ENCODE measurements at regions not wholly inside any gene's neighbourhood (a gene's known extent, or its start where the extent isn't known, plus 50 kb on each side); places are given as distances from the start of the nearest gene placed in this dataset.

DNA sequence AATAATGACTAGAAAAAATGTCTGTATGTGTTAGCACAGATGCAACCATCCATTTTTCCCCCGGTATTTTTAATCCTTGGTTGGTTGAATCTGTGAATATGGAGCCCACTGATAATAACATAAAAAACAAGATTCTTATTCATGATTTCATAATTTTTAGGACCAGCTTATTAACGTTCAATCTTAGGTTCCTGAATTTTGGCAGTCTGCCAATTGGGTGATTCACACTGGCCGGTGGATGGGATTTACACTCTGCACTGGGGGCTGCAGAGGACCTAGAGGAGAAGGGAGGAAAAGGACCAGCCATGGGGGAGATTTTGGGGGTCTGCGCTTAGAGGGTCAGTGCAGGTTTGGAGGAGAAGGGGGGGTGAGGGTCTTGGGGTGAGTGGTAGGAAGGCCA is 327.9 kb downstream of the ACTR3B start:
- DNase-seq: no peak
- Histone ChIP-seq H3K27ac (ENCODE audit: low read depth, low read length) (no peak overlapping the region), H3K9me3 (ENCODE audit: control insufficient read depth in 1 of 2, low read length in 2 of 2) (no peaks in the 10 kb centered on the region), H3K4me1 (ENCODE audit: insufficient read depth, low read length) (no peaks in the 10 kb centered on the region), H3K27me3 (ENCODE audit: insufficient read depth, low read length) (no peaks in the 10 kb centered on the region), H3K36me3 (ENCODE audit: insufficient read depth, low read length) (no peaks in the 10 kb centered on the region), H3K4me3 (ENCODE audit: low read length in 2 of 2) (no peak overlapping the region)
- intact Hi-C loops (cut with micrococcal nuclease): no loop called here
- no peaks in the 10 kb centered on the region for H3K9me3 Mint-ChIP-seq
- peaks cover 0 to 1% of the 10 kb centered on the region in 2 donors for H3K27me3 Mint-ChIP-seq
- CTCF ChIA-PET (ENCODE audit: partially characterized antibody): no interaction called here
- no peaks in the 10 kb centered on the region for H3K36me3 Mint-ChIP-seq
- H3K27ac Mint-ChIP-seq: peak overlapping the region in 1 of 7 donors; percentile 11
- no peak overlapping the region for H3K4me3 Mint-ChIP-seq
- H3K4me1 Mint-ChIP-seq: no peaks in the 10 kb centered on the region
- POLR2A ChIA-PET (ENCODE audit: partially characterized antibody): interaction anchor here (0.7 kb wide), 1 partner anchor 450 kb away, joined by 3 read pairs; no protein-coding TSS in a partner anchor

DNA sequence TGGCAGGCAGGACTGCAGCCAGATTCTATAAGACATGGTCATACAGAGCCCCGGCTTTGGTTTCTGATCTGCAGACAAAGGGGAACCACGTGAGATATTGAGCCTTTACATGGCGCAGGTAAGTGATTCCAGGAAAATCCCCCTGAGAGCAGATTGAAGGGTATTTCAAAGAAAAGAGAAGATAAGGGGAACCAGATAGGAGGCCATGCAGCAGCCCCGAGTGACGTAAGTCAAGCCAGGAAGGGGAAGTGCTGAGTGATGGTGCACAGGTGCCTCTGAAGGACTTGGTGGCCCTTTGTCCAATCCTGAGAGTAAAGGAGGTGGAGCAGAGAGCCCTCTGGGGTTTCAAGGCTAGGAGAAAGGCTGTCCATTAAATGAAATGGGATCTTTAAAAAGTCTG is 329.0 kb downstream of the ACTR3B start:
- Mint-ChIP-seq H3K27me3 (peaks cover 0 to 1% of the 10 kb centered on the region in 2 donors), H3K27ac (no peak overlapping the region), H3K36me3 (no peaks in the 10 kb centered on the region), H3K4me1 (no peaks in the 10 kb centered on the region), H3K4me3 (no peak overlapping the region), H3K9me3 (peaks cover 0 to 2% (median 0%) of the 10 kb centered on the region in 8 donors)
- DNase-seq: no peak
- intact Hi-C loops (cut with micrococcal nuclease): no loop called here
- Histone ChIP-seq H3K27me3 (ENCODE audit: insufficient read depth, low read length) (no peaks in the 10 kb centered on the region), H3K36me3 (ENCODE audit: insufficient read depth, low read length) (no peaks in the 10 kb centered on the region), H3K9me3 (ENCODE audit: control insufficient read depth in 1 of 2, low read length in 2 of 2) (no peaks in the 10 kb centered on the region), H3K4me3 (ENCODE audit: low read length in 2 of 2) (no peak overlapping the region), H3K4me1 (ENCODE audit: insufficient read depth, low read length) (no peaks in the 10 kb centered on the region), H3K27ac (ENCODE audit: low read depth, low read length) (no peak overlapping the region)
- ChIA-PET CTCF (ENCODE audit: partially characterized antibody) (no interaction called here), POLR2A (ENCODE audit: partially characterized antibody) (no interaction called here)

DNA sequence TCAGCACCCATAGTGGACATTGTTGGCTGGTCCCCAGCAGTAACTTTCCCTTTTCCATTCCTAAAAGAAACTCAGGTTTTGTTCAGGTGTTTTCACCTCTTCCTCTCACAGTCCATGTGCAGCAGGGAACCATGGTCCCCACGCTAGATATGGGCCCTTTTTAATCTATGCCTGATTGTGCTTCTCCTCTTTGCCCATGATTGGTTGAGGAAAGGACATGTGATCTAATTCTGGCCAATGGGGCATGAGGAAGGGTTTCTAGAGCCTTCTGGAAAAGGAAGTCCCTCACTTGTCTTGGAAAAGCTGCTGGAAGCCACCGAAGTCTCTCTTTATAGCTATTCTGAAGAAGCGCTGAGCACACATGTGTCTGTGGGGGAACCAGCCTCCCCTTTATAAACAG is 330.7 kb downstream of the ACTR3B start:
- Mint-ChIP-seq H3K4me3 (no peak overlapping the region), H3K27me3 (peaks cover 0 to 1% of the 10 kb centered on the region in 2 donors), H3K9me3 (peaks cover 0 to 6% (median 2%) of the 10 kb centered on the region in 8 donors), H3K4me1 (no peaks in the 10 kb centered on the region), H3K27ac (no peak overlapping the region), H3K36me3 (no peaks in the 10 kb centered on the region)
- Histone ChIP-seq H3K9me3 (ENCODE audit: control insufficient read depth in 1 of 2, low read length in 2 of 2) (no peaks in the 10 kb centered on the region), H3K36me3 (ENCODE audit: insufficient read depth, low read length) (no peaks in the 10 kb centered on the region), H3K4me3 (ENCODE audit: low read length in 2 of 2) (no peak overlapping the region), H3K4me1 (ENCODE audit: insufficient read depth, low read length) (no peaks in the 10 kb centered on the region), H3K27ac (ENCODE audit: low read depth, low read length) (no peak overlapping the region), H3K27me3 (ENCODE audit: insufficient read depth, low read length) (no peaks in the 10 kb centered on the region)
- ChIA-PET CTCF (ENCODE audit: partially characterized antibody) (no interaction called here), POLR2A (ENCODE audit: partially characterized antibody) (no interaction called here)
- no peak for DNase-seq
- intact Hi-C loops (cut with micrococcal nuclease): no loop called here

DNA sequence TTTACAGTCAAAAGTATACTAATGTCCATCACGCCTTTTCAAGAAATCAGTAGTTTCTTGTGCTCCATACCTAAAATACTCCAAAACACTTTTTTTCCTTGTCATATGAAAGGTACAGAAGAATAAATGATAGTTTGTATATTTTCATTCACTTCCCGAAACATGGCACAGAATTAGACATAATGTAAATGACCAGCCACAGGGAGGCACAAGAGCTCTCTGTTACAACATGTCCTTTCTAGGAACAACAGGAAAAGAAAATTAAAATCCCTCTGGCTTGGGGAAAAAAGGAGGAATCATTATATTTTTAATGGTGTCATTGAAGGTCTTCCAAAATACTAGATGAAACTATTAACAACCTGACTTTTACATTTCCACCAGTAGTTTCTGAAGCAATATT is 331.2 kb downstream of the ACTR3B start:
- no peak overlapping the region for H3K4me3 ChIP-seq (ENCODE audit: low read length in 2 of 2)
- no peaks in the 10 kb centered on the region for H3K36me3 ChIP-seq (ENCODE audit: insufficient read depth, low read length)
- DNase-seq: no peak
- no peaks in the 10 kb centered on the region for H3K27me3 ChIP-seq (ENCODE audit: insufficient read depth, low read length)
- H3K9me3 Mint-ChIP-seq: peaks cover 0 to 6% (median 2%) of the 10 kb centered on the region in 8 donors
- H3K27ac ChIP-seq (ENCODE audit: low read depth, low read length): no peak overlapping the region
- CTCF ChIA-PET (ENCODE audit: partially characterized antibody): no interaction called here
- POLR2A ChIA-PET (ENCODE audit: partially characterized antibody): no interaction called here
- intact Hi-C loops (cut with micrococcal nuclease): no loop called here
- no peaks in the 10 kb centered on the region for H3K4me1 Mint-ChIP-seq
- no peaks in the 10 kb centered on the region for H3K4me1 ChIP-seq (ENCODE audit: insufficient read depth, low read length)
- no peaks in the 10 kb centered on the region for H3K9me3 ChIP-seq (ENCODE audit: control insufficient read depth in 1 of 2, low read length in 2 of 2)
- no peaks in the 10 kb centered on the region for H3K36me3 Mint-ChIP-seq
- H3K27me3 Mint-ChIP-seq: peaks cover 0 to 1% of the 10 kb centered on the region in 2 donors
- H3K27ac Mint-ChIP-seq: no peak overlapping the region
- no peak overlapping the region for H3K4me3 Mint-ChIP-seq

DNA sequence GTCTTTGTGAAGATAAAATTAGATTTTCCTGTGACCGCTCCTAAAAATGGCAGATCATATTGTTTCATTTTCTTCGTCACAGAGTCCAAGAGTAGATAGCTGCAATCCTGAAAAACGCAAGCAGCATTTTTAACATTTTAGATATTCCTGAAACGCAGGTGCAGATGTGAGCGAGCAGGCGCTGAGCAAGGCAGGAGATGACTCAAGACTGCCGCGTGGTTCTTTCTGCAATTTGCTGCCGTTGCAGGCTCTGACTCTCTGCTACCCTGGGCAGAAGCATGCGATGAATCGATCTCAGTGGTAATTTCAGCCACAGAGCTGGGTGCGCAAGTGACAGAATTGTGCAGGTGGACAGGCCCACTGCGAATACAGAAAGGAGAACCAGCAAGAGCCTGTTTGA is 331.9 kb downstream of the ACTR3B start:
- Mint-ChIP-seq H3K9me3 (peaks cover 0 to 6% (median 2%) of the 10 kb centered on the region in 8 donors), H3K27ac (no peak overlapping the region), H3K36me3 (no peaks in the 10 kb centered on the region), H3K4me1 (no peaks in the 10 kb centered on the region), H3K4me3 (no peak overlapping the region), H3K27me3 (peaks cover 0 to 1% of the 10 kb centered on the region in 2 donors)
- Histone ChIP-seq H3K27ac (ENCODE audit: low read depth, low read length) (no peak overlapping the region), H3K36me3 (ENCODE audit: insufficient read depth, low read length) (no peaks in the 10 kb centered on the region), H3K9me3 (ENCODE audit: control insufficient read depth in 1 of 2, low read length in 2 of 2) (no peaks in the 10 kb centered on the region), H3K4me1 (ENCODE audit: insufficient read depth, low read length) (no peaks in the 10 kb centered on the region), H3K27me3 (ENCODE audit: insufficient read depth, low read length) (no peaks in the 10 kb centered on the region), H3K4me3 (ENCODE audit: low read length in 2 of 2) (no peak overlapping the region)
- POLR2A ChIA-PET (ENCODE audit: partially characterized antibody): no interaction called here
- DNase-seq: no peak
- CTCF ChIA-PET (ENCODE audit: partially characterized antibody): no interaction called here
- intact Hi-C loops (cut with micrococcal nuclease): no loop called here

DNA sequence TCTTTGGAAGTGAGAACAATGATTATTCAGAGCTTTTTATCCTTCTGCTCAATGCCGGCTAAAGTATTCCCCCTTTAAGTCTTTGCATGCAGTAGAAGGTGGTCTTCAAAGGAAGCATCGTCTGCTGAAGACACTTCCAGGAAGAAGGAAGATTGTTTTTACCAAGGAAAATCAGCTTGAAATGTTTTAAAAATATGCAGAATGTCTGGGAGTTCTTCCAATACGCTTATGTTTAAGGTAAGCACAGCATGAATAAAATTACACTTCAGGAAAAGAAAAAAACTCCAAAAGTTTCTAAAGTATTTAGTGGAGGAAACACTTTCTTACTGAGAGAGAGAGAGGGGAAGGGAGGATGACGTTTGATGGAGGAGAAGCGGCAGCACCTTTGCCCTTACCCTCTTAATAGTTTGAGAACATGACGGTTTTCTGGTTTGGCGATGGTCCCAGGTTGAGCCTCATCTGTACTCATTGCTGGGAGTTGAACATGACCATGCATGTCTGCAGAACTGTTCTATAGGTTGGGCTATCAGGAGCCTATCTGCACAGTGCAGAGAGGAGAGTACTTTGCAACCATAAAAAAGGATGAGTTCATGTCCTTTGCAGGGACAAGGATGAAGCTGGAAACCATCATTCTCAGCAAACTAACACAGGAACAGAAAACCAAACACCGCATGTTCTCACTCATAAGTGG is 338.1 kb downstream of the ACTR3B start:
- Histone ChIP-seq H3K27me3 (ENCODE audit: insufficient read depth, low read length) (no peaks in the 10 kb centered on the region), H3K4me1 (ENCODE audit: insufficient read depth, low read length) (no peaks in the 10 kb centered on the region), H3K27ac (ENCODE audit: low read depth, low read length) (no peak overlapping the region), H3K4me3 (ENCODE audit: low read length in 2 of 2) (no peak overlapping the region), H3K36me3 (ENCODE audit: insufficient read depth, low read length) (no peaks in the 10 kb centered on the region), H3K9me3 (ENCODE audit: control insufficient read depth in 1 of 2, low read length in 2 of 2) (no peaks in the 10 kb centered on the region)
- peaks cover 0 to 9% (median 2%) of the 10 kb centered on the region in 8 donors for H3K9me3 Mint-ChIP-seq
- no peak overlapping the region for H3K4me3 Mint-ChIP-seq
- CTCF ChIA-PET (ENCODE audit: partially characterized antibody): no interaction called here
- no peaks in the 10 kb centered on the region for H3K36me3 Mint-ChIP-seq
- intact Hi-C loops (cut with micrococcal nuclease): no loop called here
- no peak for DNase-seq
- H3K27ac Mint-ChIP-seq: no peak overlapping the region
- peaks cover 0 to 1% (median 0%) of the 10 kb centered on the region in 4 donors for H3K4me1 Mint-ChIP-seq
- H3K27me3 Mint-ChIP-seq: no peaks in the 10 kb centered on the region
- POLR2A ChIA-PET (ENCODE audit: partially characterized antibody): no interaction called here

DNA sequence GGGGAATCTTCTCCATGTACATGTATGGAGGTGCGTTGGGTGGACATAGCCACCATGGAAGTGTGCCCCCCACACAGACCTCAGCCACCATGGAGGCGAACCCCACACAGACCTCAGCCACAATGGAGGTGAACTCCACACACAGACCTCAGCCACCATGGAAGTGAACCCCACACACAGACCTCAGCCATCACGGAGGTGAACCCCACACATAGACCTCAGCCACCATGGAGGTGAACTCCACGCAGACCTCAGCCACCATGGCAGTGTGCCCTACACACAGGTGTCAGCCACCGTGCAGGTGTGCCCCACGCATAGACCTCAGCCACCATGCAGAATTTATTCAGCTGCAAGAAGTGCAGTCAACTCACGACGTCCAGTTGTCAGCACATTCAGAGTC is 339.7 kb downstream of the ACTR3B start:
- DNase-seq: no peak
- Mint-ChIP-seq H3K4me1 (peaks cover 0 to 1% (median 0%) of the 10 kb centered on the region in 4 donors), H3K36me3 (no peaks in the 10 kb centered on the region), H3K27me3 (no peaks in the 10 kb centered on the region), H3K4me3 (no peak overlapping the region), H3K27ac (no peak overlapping the region), H3K9me3 (peaks cover 0 to 9% (median under 1%) of the 10 kb centered on the region in 8 donors)
- ChIA-PET POLR2A (ENCODE audit: partially characterized antibody) (no interaction called here), CTCF (ENCODE audit: partially characterized antibody) (no interaction called here)
- Histone ChIP-seq H3K36me3 (ENCODE audit: insufficient read depth, low read length) (no peaks in the 10 kb centered on the region), H3K27ac (ENCODE audit: low read depth, low read length) (no peak overlapping the region), H3K9me3 (ENCODE audit: control insufficient read depth in 1 of 2, low read length in 2 of 2) (no peaks in the 10 kb centered on the region), H3K4me3 (ENCODE audit: low read length in 2 of 2) (no peak overlapping the region), H3K4me1 (ENCODE audit: insufficient read depth, low read length) (no peaks in the 10 kb centered on the region), H3K27me3 (ENCODE audit: insufficient read depth, low read length) (no peaks in the 10 kb centered on the region)
- intact Hi-C loops (cut with micrococcal nuclease): no loop called here

All from CD4-positive, alpha-beta memory T cell (primary cell).